GM21619 (cell line): ENCODE measurements at regions not wholly inside any gene's neighbourhood (a gene's known extent, or its start where the extent isn't known, plus 50 kb on each side); places are given as distances from the start of the nearest gene placed in this dataset.
"Not testable (repeated sequence)": the region's sequence is repeated elsewhere in the genome, so short reads cannot be mapped to it uniquely, and the experiment has no call there.

Source experiments
- ATAC-seq: cut with Tn5 transposase; IDR thresholded peaks from one replicate; pipeline ENCODE4 v1.9.1; 2021; ENCODE audit not compliant: unreplicated experiment

- no peak for ATAC-seq
These were observed 439.1 kb downstream of the XYLT1 start for GRCh38 chr16:17031484-17032268.

- no peak for ATAC-seq
These were observed 438.4 kb downstream of the XYLT1 start for GRCh38 chr16:17032332-17032731.

DNA sequence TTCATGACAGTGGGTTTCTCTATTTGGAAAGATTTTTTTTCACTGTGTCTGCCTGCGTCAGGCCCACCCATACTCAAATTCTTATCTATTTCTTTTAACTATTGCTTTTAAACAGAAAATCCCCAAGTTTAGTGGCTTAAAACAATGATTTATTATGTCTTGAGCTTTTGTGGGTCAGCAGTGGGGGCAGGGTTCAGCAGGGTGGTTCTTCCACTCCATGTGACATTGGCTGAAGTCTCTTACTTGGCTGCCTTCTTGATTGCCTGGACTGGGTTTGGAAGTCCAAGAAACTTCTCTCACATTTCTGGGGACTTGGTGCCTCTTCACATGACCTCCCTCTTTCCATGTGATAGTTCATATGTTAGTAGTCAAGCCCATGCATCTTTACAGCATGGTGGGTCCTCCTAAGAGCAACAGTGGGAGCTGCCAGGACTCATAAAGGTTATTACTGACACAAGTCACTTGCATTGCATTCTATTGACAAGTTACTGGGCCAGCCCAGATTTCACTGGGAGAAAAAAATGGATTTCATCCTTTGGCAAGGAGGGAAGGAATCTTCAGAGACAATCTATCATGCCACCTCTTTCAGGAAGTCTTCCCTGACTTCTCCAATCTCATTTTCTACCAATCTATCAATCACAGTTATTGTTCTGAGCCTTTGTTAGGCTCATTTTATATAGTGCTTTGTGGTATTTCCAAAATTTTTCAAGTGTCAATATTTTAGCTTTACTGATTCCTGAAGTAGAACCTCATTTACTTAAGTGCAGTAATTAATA lies 436.1 kb downstream of the XYLT1 start:
- ATAC-seq = no peak

DNA sequence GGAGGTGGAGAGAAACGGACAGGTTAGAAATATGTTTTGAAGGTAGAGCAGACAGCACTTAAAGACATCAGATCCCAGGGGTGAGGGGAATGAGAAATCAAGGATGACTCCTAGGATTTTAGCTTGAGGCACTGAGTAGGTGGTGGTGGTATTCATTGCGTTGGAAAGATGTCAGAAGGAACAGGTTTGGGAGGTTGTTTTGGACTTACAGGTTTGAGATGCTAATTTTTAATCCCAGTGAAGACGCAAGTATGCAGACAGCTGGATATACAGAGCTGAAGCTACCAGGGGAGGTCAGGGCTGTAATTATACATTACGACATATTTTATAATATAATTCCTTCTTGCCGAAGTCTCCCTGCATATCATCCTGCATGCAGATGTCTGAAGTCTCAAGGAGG lies 433.3 kb downstream of the XYLT1 start:
- ATAC-seq = no peak

GRCh38 chr16:17038415-17038814 lies 432.3 kb downstream of the XYLT1 start:
- no peak for ATAC-seq

- ATAC-seq = not testable (repeated sequence)
These were observed 421.7 kb downstream of the XYLT1 start for GRCh38 chr16:17049109-17049508.

DNA sequence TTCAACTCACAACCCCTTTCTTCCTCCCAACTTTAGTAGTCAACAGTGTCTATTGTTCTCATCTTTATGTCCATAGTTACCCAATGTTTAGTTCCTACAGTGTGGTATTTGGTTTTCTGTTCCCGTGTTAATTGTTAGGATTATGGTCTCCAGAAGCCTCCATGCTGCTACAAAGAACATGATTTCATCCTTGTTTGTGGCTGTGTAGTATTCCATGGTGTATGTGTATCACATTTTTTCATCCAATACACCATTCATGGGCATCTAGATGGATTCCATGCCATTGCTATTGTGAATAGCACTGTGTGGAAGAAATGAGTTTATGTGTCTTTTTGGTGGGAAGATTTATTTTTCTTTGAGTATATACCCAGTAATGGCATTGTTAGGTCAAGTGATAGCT lies 420.3 kb downstream of the XYLT1 start:
- no peak for ATAC-seq
